H1 (cell line): ENCODE measurements at regions not wholly inside any gene's neighbourhood (a gene's known extent, or its start where the extent isn't known, plus 50 kb on each side); places are given as distances from the start of the nearest gene placed in this dataset.

Experiments used
- CTCF ChIA-PET: fragments of 300-600 bp; sonication (Branson Sonifier 250); formaldehyde crosslinking; loops from one replicate; lab custom pipeline; 2021; ENCODE audit not compliant: partially characterized antibody; lab: Charles Lee
- POLR2A ChIA-PET: fragments of 300-600 bp; sonication (Branson Sonifier 250); formaldehyde crosslinking; loops from one replicate; lab custom pipeline; 2021; ENCODE audit warnings: inconsistent platforms; ENCODE audit not compliant: partially characterized antibody; lab: Charles Lee
- DNase-seq, 2 experiments: peaks; one replicate each; pipeline versions ENCODE4 v3.0.0 to v3.0.0-alpha.2; 2010 to 2022; ENCODE audit warnings: low spot score in 2 of 2, low read depth in 1 of 2, mixed read lengths in 1 of 2
- FAIRE-seq: peaks from 2 replicates; lab custom pipeline; 2011; peaks lifted over from hg19 to GRCh38; lab: Jason Lieb, UNC
- H2AFZ ChIP-seq: 2 replicates; pipeline ENCODE4 v1.8.1; 2012; ENCODE audit warnings: low read length, inconsistent platforms
- H2AK5ac ChIP-seq: 2 replicates; pipeline ENCODE4 v1.6.1; 2013; ENCODE audit warnings: low read depth, low read length
- H2BK120ac ChIP-seq: replicated peaks from 2 replicates; pipeline ENCODE3; 2013; ENCODE audit warnings: low read depth, low read length, inconsistent platforms
- H2BK12ac ChIP-seq: 2 replicates; pipeline ENCODE4 v1.6.1; 2013; ENCODE audit warnings: low read depth, low read length
- H2BK15ac ChIP-seq: 2 replicates; pipeline ENCODE4 v1.6.1; 2013; ENCODE audit warnings: low read length
- H2BK20ac ChIP-seq: 2 replicates; pipeline ENCODE4 v1.6.1; 2013; ENCODE audit warnings: low read length
- H2BK5ac ChIP-seq: 2 replicates; pipeline ENCODE4 v1.6.1; 2013; ENCODE audit warnings: low read depth, low read length
- H3K14ac ChIP-seq: 2 replicates; pipeline ENCODE4 v1.6.1; 2013; ENCODE audit warnings: inconsistent platforms; ENCODE audit not compliant: insufficient read length
- H3K18ac ChIP-seq: 2 replicates; pipeline ENCODE4 v1.6.1; 2013; ENCODE audit warnings: low read length; ENCODE audit errors: extremely low read depth
- H3K23ac ChIP-seq: 2 replicates; pipeline ENCODE4 v1.6.1; 2013; ENCODE audit warnings: inconsistent platforms; ENCODE audit not compliant: insufficient read length
- H3K23me2 ChIP-seq: 2 replicates; pipeline ENCODE4 v1.6.1; 2013; ENCODE audit warnings: low read depth, low read length
- H3K27ac ChIP-seq: 2 replicates; pipeline ENCODE4 v1.6.1; 2011; ENCODE audit warnings: low read depth, low read length, inconsistent platforms
- H3K27me3 ChIP-seq, 4 experiments: replicated peaks in 1 of 4; 1 replicate in 1 of 4; 2 replicates in 3 of 4; pipeline versions ENCODE4 v1.6.1 to v1.8.1; 2011 to 2013; ENCODE audit warnings: low read length in 3 of 4, mild to moderate bottlenecking in 3 of 4, inconsistent platforms in 2 of 4, mixed read lengths in 2 of 4, moderate library complexity in 1 of 4; ENCODE audit not compliant: control insufficient read depth in 3 of 4, insufficient read depth in 3 of 4; ENCODE audit errors: extremely low read depth in 1 of 4
- H3K36me3 ChIP-seq, 4 experiments: 2 replicates each; pipeline versions ENCODE4 v1.6.1 to v1.8.1; 2011 to 2013; ENCODE audit warnings: mild to moderate bottlenecking in 4 of 4, low read length in 3 of 4, moderate library complexity in 2 of 4, control low read depth in 1 of 4, inconsistent platforms in 1 of 4; ENCODE audit not compliant: insufficient read depth in 4 of 4, control insufficient read depth in 2 of 4
- H3K4ac ChIP-seq: replicated peaks from 2 replicates; pipeline ENCODE3; 2013; ENCODE audit warnings: low read length, low read depth, mixed read lengths, inconsistent platforms; ENCODE audit not compliant: insufficient read length
- H3K4me1 ChIP-seq, 4 experiments: replicated peaks in 1 of 4; 1 replicate in 1 of 4; 2 replicates in 3 of 4; pipeline versions ENCODE4 v1.6.1 to v1.8.1; 2011 to 2013; ENCODE audit warnings: low read length in 3 of 4, inconsistent platforms in 2 of 4, mixed read lengths in 1 of 4; ENCODE audit not compliant: insufficient read depth in 4 of 4, control insufficient read depth in 3 of 4
- H3K4me2 ChIP-seq, 2 experiments: 2 replicates each; pipeline versions ENCODE4 v1.6.1 to v1.8.1; 2011 to 2013; ENCODE audit warnings: low read depth in 2 of 2, low read length in 2 of 2, control low read depth in 1 of 2, inconsistent platforms in 1 of 2, mild to moderate bottlenecking in 1 of 2; ENCODE audit not compliant: insufficient read depth in 1 of 2
- H3K4me3 ChIP-seq, 4 experiments: fragments of 200-600, 300-600 bp in 1 of 4; sonication (generic), shearing (Covaris generic), sonication (Bioruptor Twin) in 1 of 4; 2 replicates each; pipeline versions ENCODE4 v1.5.1 to v1.8.1; 2011 to 2016; ENCODE audit warnings: low read length in 4 of 4, low read depth in 3 of 4, control low read depth in 2 of 4, inconsistent platforms in 2 of 4, mild to moderate bottlenecking in 2 of 4, mixed read lengths in 1 of 4, moderate library complexity in 1 of 4; ENCODE audit not compliant: insufficient read depth in 2 of 4; ENCODE audit errors: extremely low read depth in 1 of 4
- H3K56ac ChIP-seq: replicated peaks from 2 replicates; pipeline ENCODE3; 2013; ENCODE audit warnings: low read depth, mild to moderate bottlenecking, mixed read lengths, low read length, inconsistent platforms; ENCODE audit not compliant: insufficient read length
- H3K79me1 ChIP-seq: 2 replicates; pipeline ENCODE4 v1.6.1; 2013; ENCODE audit warnings: low read depth, low read length, control low read depth
- H3K79me2 ChIP-seq, 2 experiments: 2 replicates each; pipeline versions ENCODE4 v1.6.1 to v1.8.1; 2012 to 2013; ENCODE audit warnings: low read length in 2 of 2, mild to moderate bottlenecking in 2 of 2, inconsistent platforms in 1 of 2; ENCODE audit not compliant: insufficient read depth in 2 of 2, control insufficient read depth in 1 of 2
- H3K9ac ChIP-seq, 4 experiments: replicated peaks in 1 of 4; 1 replicate in 1 of 4; 2 replicates in 3 of 4; pipeline versions ENCODE4 v1.6.1 to v1.8.1; 2011 to 2013; ENCODE audit warnings: low read depth in 3 of 4, low read length in 3 of 4, control low read depth in 2 of 4, mild to moderate bottlenecking in 2 of 4, moderate library complexity in 2 of 4, inconsistent platforms in 1 of 4; ENCODE audit errors: extremely low read depth in 1 of 4
- H3K9me3 ChIP-seq, 2 experiments: 2 replicates each; pipeline versions ENCODE4 v1.6.1 to v1.8.1; 2012 to 2013; ENCODE audit warnings: mild to moderate bottlenecking in 2 of 2, moderate library complexity in 2 of 2, control low read depth in 1 of 2, inconsistent platforms in 1 of 2, low read depth in 1 of 2, low read length in 1 of 2, mixed read lengths in 1 of 2; ENCODE audit not compliant: insufficient read depth in 2 of 2
- H4K20me1 ChIP-seq, 2 experiments: replicated peaks in 1 of 2; 2 replicates each; pipeline versions ENCODE3 to v1.8.1; 2011 to 2013; ENCODE audit warnings: inconsistent platforms in 2 of 2, low read length in 2 of 2, mild to moderate bottlenecking in 1 of 2; ENCODE audit not compliant: insufficient read depth in 2 of 2, control insufficient read depth in 1 of 2
- H4K5ac ChIP-seq: 2 replicates; pipeline ENCODE4 v1.6.1; 2013; ENCODE audit warnings: low read length, low read depth, mixed read lengths, inconsistent platforms; ENCODE audit not compliant: insufficient read length
- H4K8ac ChIP-seq: 2 replicates; pipeline ENCODE4 v1.8.0; 2013; ENCODE audit warnings: mild to moderate bottlenecking, moderate library complexity, low read length, inconsistent platforms; ENCODE audit not compliant: insufficient read depth; ENCODE audit errors: extremely low read depth
- H4K91ac ChIP-seq: replicated peaks from 2 replicates; pipeline ENCODE3; 2013; ENCODE audit warnings: low read length, mixed read lengths, inconsistent platforms; ENCODE audit not compliant: insufficient read length
- CEBPB ChIP-seq: IDR thresholded peaks from 2 replicates; pipeline ENCODE4 v1.6.1; 2012; ENCODE audit warnings: low read depth, low read length
- GABPA ChIP-seq: IDR thresholded peaks from 2 replicates; pipeline ENCODE4 v1.6.1; 2011; ENCODE audit warnings: mild to moderate bottlenecking, low read length, moderate library complexity, borderline replicate concordance; ENCODE audit not compliant: insufficient read depth
- HDAC2 ChIP-seq, 2 experiments: fragments of 300-600 bp in 1 of 2; sonication (generic) in 1 of 2; IDR thresholded peaks; 2 replicates each; pipeline ENCODE4 v1.6.1; 2011 to 2012; ENCODE audit warnings: low read depth in 2 of 2, low read length in 2 of 2, mild to moderate bottlenecking in 2 of 2, moderate library complexity in 2 of 2, borderline replicate concordance in 1 of 2, inconsistent platforms in 1 of 2
- JUN ChIP-seq: IDR thresholded peaks from 2 replicates; pipeline ENCODE4 v1.6.1; 2011; ENCODE audit warnings: low read depth, mild to moderate bottlenecking, improper control_type of control experiment, low read length
- POLR2AphosphoS5 ChIP-seq: IDR thresholded peaks from 2 replicates; pipeline ENCODE4 v1.6.1; 2011; ENCODE audit warnings: low read depth, low read length
- RAD21 ChIP-seq, 2 experiments: IDR thresholded peaks in 1 of 2; conservative IDR thresholded peaks in 1 of 2; 2 replicates each; pipeline ENCODE4 v1.6.1; 2011; ENCODE audit warnings: low read depth in 2 of 2, low read length in 2 of 2, improper control_type of control experiment in 1 of 2, inconsistent platforms in 1 of 2, mild to moderate bottlenecking in 1 of 2, moderate library complexity in 1 of 2
- SP4 ChIP-seq: IDR thresholded peaks from 2 replicates; pipeline ENCODE4 v1.6.1; 2012; ENCODE audit warnings: low read length, inconsistent platforms
- TCF12 ChIP-seq: IDR thresholded peaks from 2 replicates; pipeline ENCODE4 v1.6.1; 2011; ENCODE audit warnings: low read depth, mild to moderate bottlenecking, low read length
- YY1 ChIP-seq: IDR thresholded peaks from 2 replicates; pipeline ENCODE4 v1.6.1; 2011; ENCODE audit warnings: low read depth, mild to moderate bottlenecking, low read length
- WGBS, 2 experiments: shearing (Covaris generic) in 1 of 2; methylation state at CpG; one replicate each; pipeline versions ENCODE4 v1.1.6 to v1.1.7; 2013 to 2015; ENCODE audit warnings: low lambda C conversion rate in 2 of 2, mixed read lengths in 2 of 2, inconsistent platforms in 1 of 2, low coverage in 1 of 2, missing lambda C conversion rate in 1 of 2; ENCODE audit not compliant: insufficient replicate concordance in 2 of 2, insufficient coverage in 1 of 2, insufficient read length in 1 of 2; ENCODE audit errors: extremely low coverage in 1 of 2, missing lambda C conversion rate in 1 of 2; 5-methylcytosine and 5-hydroxymethylcytosine counted together

GRCh38 chr5:103667068-103667467 is 104.5 kb upstream of the NUDT12 start:
- Histone ChIP-seq H2BK12ac (no peak overlapping the region), H2BK5ac (no peak overlapping the region), H3K27me3 (no peaks in the 10 kb centered on the region), H4K8ac (no peak overlapping the region), H3K23me2 (no peaks in the 10 kb centered on the region), H3K4ac (no peak overlapping the region), H3K56ac (no peak overlapping the region), H3K4me3 (no peak overlapping the region), H2BK120ac (no peak overlapping the region), H2AFZ (no peak overlapping the region), H4K5ac (no peak overlapping the region), H4K20me1 (no peaks in the 10 kb centered on the region), H2BK15ac (no peak overlapping the region), H4K91ac (no peak overlapping the region), H3K9me3 (peaks cover 3 to 14% of the 10 kb centered on the region in 2 experiments), H3K79me2 (no peaks in the 10 kb centered on the region), H3K4me2 (no peak overlapping the region), H3K27ac (no peak overlapping the region), H3K4me1 (no peaks in the 10 kb centered on the region), H2AK5ac (no peak overlapping the region), H3K23ac (no peak overlapping the region), H3K14ac (no peak overlapping the region), H2BK20ac (no peak overlapping the region), H3K79me1 (no peaks in the 10 kb centered on the region), H3K9ac (no peak overlapping the region), H3K18ac (no peak overlapping the region), H3K36me3 (no peaks in the 10 kb centered on the region; a peak in 1 of 8 replicates)
- DNase-seq (no peak), FAIRE-seq (no peak)
- CTCF ChIA-PET: no interaction called here
- WGBS, 2 experiments: 79% methylated on average over 3 of the region's 3 CpGs; no CpG with 5 or more reads in 1 of the 2 experiments
- POLR2A ChIA-PET: no interaction called here
- no peak for TF ChIP-seq RAD21 (IDR thresholded peaks at IDR 0.05 in 1 of 2, conservative IDR thresholded peaks at IDR 0.05 in 1 of 2; ENCODE audit: low read depth in 2 of 2, low read length in 2 of 2)
- no peak for TF ChIP-seq GABPA
- no peak for TF ChIP-seq YY1
- no peak for TF ChIP-seq TCF12
- no peak for TF ChIP-seq CEBPB
- no peak for TF ChIP-seq POLR2AphosphoS5
- TF ChIP-seq SP4: no peak
- no peak for TF ChIP-seq HDAC2 (IDR thresholded peaks at IDR 0.05; ENCODE audit: borderline replicate concordance in 1 of 2, low read depth in 2 of 2, low read length in 2 of 2)
- no peak for TF ChIP-seq JUN
